ENCODE measurements at regions not wholly inside any gene's neighbourhood (a gene's known extent, or its start where the extent isn't known, plus 50 kb on each side); places are given as distances from the start of the nearest gene placed in this dataset.

DNA sequence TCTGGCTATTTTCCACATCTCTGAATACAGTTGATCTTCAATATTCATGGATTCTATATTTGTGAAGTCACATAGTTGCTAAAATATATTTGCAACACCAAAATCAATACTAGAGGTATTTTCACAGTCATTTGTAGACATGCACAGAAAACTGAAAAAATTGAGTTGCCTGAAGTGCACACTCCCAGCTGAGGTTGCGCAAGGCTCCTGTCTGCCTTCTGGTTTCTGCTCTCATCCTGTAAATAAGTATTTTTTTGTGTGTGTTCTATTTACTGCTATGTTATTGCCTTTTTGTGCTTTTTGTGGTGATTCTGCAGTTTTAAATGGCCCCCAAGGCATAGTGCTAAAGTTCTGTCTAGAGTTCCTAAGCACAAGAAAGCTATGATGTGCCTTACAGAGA is 371.1 kb upstream of the GRAMD2B start:
- TF ChIP-seq, protein P1, sequence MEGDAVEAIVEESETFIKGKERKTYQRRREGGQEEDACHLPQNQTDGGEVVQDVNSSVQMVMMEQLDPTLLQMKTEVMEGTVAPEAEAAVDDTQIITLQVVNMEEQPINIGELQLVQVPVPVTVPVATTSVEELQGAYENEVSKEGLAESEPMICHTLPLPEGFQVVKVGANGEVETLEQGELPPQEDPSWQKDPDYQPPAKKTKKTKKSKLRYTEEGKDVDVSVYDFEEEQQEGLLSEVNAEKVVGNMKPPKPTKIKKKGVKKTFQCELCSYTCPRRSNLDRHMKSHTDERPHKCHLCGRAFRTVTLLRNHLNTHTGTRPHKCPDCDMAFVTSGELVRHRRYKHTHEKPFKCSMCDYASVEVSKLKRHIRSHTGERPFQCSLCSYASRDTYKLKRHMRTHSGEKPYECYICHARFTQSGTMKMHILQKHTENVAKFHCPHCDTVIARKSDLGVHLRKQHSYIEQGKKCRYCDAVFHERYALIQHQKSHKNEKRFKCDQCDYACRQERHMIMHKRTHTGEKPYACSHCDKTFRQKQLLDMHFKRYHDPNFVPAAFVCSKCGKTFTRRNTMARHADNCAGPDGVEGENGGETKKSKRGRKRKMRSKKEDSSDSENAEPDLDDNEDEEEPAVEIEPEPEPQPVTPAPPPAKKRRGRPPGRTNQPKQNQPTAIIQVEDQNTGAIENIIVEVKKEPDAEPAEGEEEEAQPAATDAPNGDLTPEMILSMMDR (IDR thresholded peaks at IDR 0.05; ENCODE audit: borderline replicate concordance, control extremely low read depth, extremely low read depth, insufficient read depth, missing control alignments), result no peak
- in situ Hi-C loops (cut with MboI; ENCODE audit: low sequenced_read_pairs, unreplicated experiment), result no loop called here
- no peak for DNase-seq (ENCODE audit: low spot score)

- in situ Hi-C loops (cut with MboI; ENCODE audit: low sequenced_read_pairs, unreplicated experiment), result no loop called here
These were observed 370.4 kb upstream of the GRAMD2B start for GRCh38 chr5:126052791-126053190.

GRCh38 chr5:126053630-126054029 is 369.6 kb upstream of the GRAMD2B start:
- TF ChIP-seq, protein P1 (IDR thresholded peaks at IDR 0.05; ENCODE audit: borderline replicate concordance, control extremely low read depth, extremely low read depth, insufficient read depth, missing control alignments), result no peak
- no peak for DNase-seq (ENCODE audit: low spot score)

More at GRCh38 chr5:126052791-126053190, 370.4 kb upstream of the GRAMD2B start:
- TF ChIP-seq, protein P1 (IDR thresholded peaks at IDR 0.05; ENCODE audit: borderline replicate concordance, control extremely low read depth, extremely low read depth, insufficient read depth, missing control alignments), result no peak
- no peak for DNase-seq (ENCODE audit: low spot score)

DNA sequence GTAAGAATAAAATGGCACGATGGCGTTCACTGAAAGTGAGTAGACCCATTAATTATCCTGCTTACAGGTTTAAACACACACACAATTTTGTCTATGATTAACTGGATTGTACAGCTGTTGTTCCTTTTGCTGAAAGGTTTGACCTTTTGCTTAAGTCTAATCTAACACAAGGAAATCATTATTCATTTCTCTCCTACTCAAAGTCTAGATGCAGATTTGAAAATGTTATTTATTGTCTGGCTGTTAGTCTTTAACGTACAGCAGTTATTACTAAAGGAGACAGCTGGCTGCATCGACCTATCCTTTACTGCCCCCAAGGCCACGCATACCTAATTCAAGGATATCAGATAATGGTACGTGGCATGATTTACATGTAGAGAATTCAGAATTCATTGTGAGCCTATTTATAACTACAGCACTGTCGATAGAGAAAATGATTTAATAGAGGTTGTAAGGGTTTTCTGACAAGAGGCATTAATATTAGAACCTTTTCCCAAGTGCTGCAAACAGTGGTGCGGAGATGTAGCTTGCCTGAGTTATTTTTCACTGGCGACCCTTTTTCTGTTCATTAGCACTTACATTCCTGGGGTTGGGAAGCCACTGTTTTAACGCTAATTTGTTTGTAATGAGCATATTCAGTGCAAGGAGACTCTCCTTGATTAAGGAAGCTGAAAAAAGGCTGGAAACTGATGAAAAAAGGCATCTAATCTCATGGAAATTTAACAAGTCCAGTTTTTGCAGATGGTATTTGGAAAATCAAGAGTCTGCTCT is 368.4 kb upstream of the GRAMD2B start:
- no peak for DNase-seq (ENCODE audit: low spot score)
- in situ Hi-C loops (cut with MboI; ENCODE audit: low sequenced_read_pairs, unreplicated experiment), result no loop called here
- TF ChIP-seq, protein P1 (IDR thresholded peaks at IDR 0.05; ENCODE audit: borderline replicate concordance, control extremely low read depth, extremely low read depth, insufficient read depth, missing control alignments), result no peak

More at GRCh38 chr5:126053630-126054029, 369.6 kb upstream of the GRAMD2B start:
- in situ Hi-C loops (cut with MboI; ENCODE audit: low sequenced_read_pairs, unreplicated experiment), result no loop called here

DNA sequence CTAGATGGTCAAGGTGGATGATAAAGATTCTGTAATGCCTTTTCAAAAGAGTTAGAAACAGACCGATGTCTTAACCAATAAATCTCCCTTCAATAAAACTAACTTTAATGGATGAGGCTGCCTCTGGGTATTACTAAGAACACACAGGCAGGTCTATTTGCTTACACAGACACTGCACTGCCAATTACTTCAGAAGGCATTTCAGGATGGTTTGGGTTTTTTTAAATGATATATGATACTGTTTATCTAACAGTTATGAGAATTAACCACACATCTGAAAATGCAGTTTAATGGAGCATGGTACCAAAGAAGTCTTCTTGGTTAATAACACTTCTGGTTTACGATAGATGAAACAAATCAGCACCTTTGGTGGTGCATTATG is 367.9 kb upstream of the GRAMD2B start:
- in situ Hi-C loops (cut with MboI; ENCODE audit: low sequenced_read_pairs, unreplicated experiment), result no loop called here
- no peak for DNase-seq (ENCODE audit: low spot score)
- TF ChIP-seq, protein P1 (IDR thresholded peaks at IDR 0.05; ENCODE audit: borderline replicate concordance, control extremely low read depth, extremely low read depth, insufficient read depth, missing control alignments), result no peak

GRCh38 chr5:126056352-126056751 is 366.9 kb upstream of the GRAMD2B start:
- in situ Hi-C loops (cut with MboI; ENCODE audit: low sequenced_read_pairs, unreplicated experiment), result no loop called here
- TF ChIP-seq, protein P1 (IDR thresholded peaks at IDR 0.05; ENCODE audit: borderline replicate concordance, control extremely low read depth, extremely low read depth, insufficient read depth, missing control alignments), result no peak
- DNase-seq (ENCODE audit: low spot score), result no peak

Measured in GM13976 (cell line).